Mesenchymal stem cell (in vitro differentiated cells and primary cell): ENCODE measurements at regions not wholly inside any gene's neighbourhood (a gene's known extent, or its start where the extent isn't known, plus 50 kb on each side); places are given as distances from the start of the nearest gene placed in this dataset.

Experiments
- DNase-seq: peaks from one replicate; pipeline ENCODE4 v3.0.0-alpha.2; 2013
- H2AFZ ChIP-seq: one replicate; pipeline ENCODE4 v1.6.1; 2013; ENCODE audit warnings: low read depth, mild to moderate bottlenecking, control low read depth, inconsistent platforms, low read length, moderate library complexity
- H2AK5ac ChIP-seq: 2 replicates; pipeline ENCODE4 v1.6.1; 2013; ENCODE audit warnings: low read length, moderate library complexity, mild to moderate bottlenecking, inconsistent platforms; ENCODE audit not compliant: severe bottlenecking
- H2BK120ac ChIP-seq: one replicate; pipeline ENCODE4 v1.6.1; 2013; ENCODE audit warnings: low read depth, mild to moderate bottlenecking, inconsistent platforms, low read length, moderate library complexity
- H2BK12ac ChIP-seq, 2 experiments: one replicate each; pipeline ENCODE4 v1.6.1; 2013; ENCODE audit warnings: inconsistent platforms in 2 of 2, low read length in 2 of 2, mild to moderate bottlenecking in 2 of 2, moderate library complexity in 2 of 2, control low read depth in 1 of 2
- H2BK15ac ChIP-seq: one replicate; pipeline ENCODE4 v1.6.1; 2013; ENCODE audit warnings: mild to moderate bottlenecking, low read depth, inconsistent platforms; ENCODE audit not compliant: poor library complexity, severe bottlenecking
- H2BK5ac ChIP-seq: 2 replicates; pipeline ENCODE4 v1.6.1; 2013; ENCODE audit warnings: low read depth, mild to moderate bottlenecking, low read length, control low read depth, inconsistent platforms; ENCODE audit not compliant: poor library complexity, severe bottlenecking
- H3K14ac ChIP-seq, 2 experiments: one replicate each; pipeline ENCODE4 v1.6.1; 2013; ENCODE audit warnings: inconsistent platforms in 2 of 2, low read length in 2 of 2, control low read depth in 1 of 2, mild to moderate bottlenecking in 1 of 2, moderate library complexity in 1 of 2
- H3K18ac ChIP-seq, 2 experiments: one replicate each; pipeline ENCODE4 v1.6.1; 2013; ENCODE audit warnings: inconsistent platforms in 2 of 2, low read length in 2 of 2, control low read depth in 1 of 2, low read depth in 1 of 2, mild to moderate bottlenecking in 1 of 2
- H3K23ac ChIP-seq, 2 experiments: one replicate each; pipeline ENCODE4 v1.6.1; 2013; ENCODE audit warnings: inconsistent platforms in 2 of 2, low read length in 2 of 2, mild to moderate bottlenecking in 2 of 2, moderate library complexity in 2 of 2, control low read depth in 1 of 2
- H3K27ac ChIP-seq: 2 replicates; pipeline ENCODE4 v1.5.1; 2013; ENCODE audit warnings: mild to moderate bottlenecking, moderate library complexity, low read length, control low read depth, inconsistent platforms; ENCODE audit not compliant: poor library complexity, severe bottlenecking
- H3K27me3 ChIP-seq, 2 experiments: 2 replicates each; pipeline versions ENCODE4 v1.6.1 to v1.7.0; 2013; ENCODE audit warnings: low read length in 2 of 2, mild to moderate bottlenecking in 2 of 2, moderate library complexity in 2 of 2, control low read depth in 1 of 2, inconsistent platforms in 1 of 2; ENCODE audit not compliant: control insufficient read depth in 1 of 2, insufficient read depth in 1 of 2
- H3K36me3 ChIP-seq, 2 experiments: 2 replicates each; pipeline versions ENCODE4 v1.6.1 to v1.7.0; 2013; ENCODE audit warnings: low read length in 2 of 2, control low read depth in 1 of 2, inconsistent platforms in 1 of 2, low read depth in 1 of 2, mild to moderate bottlenecking in 1 of 2; ENCODE audit not compliant: insufficient read depth in 2 of 2, control insufficient read depth in 1 of 2
- H3K4ac ChIP-seq, 2 experiments: one replicate each; pipeline ENCODE4 v1.6.1; 2013; ENCODE audit warnings: inconsistent platforms in 2 of 2, low read length in 2 of 2, mild to moderate bottlenecking in 2 of 2, moderate library complexity in 2 of 2, control low read depth in 1 of 2, low read depth in 1 of 2
- H3K4me1 ChIP-seq: 2 replicates; pipeline ENCODE4 v1.6.1; 2013; ENCODE audit warnings: low read depth, low read length, control low read depth; ENCODE audit not compliant: control insufficient read depth, insufficient read depth
- H3K4me2 ChIP-seq: 2 replicates; pipeline ENCODE4 v1.6.1; 2013; ENCODE audit warnings: low read length, mild to moderate bottlenecking, inconsistent platforms; ENCODE audit not compliant: poor library complexity, severe bottlenecking
- H3K4me3 ChIP-seq, 2 experiments: 2 replicates each; pipeline versions ENCODE4 v1.5.1 to v1.7.0; 2013; ENCODE audit warnings: low read length in 2 of 2, mild to moderate bottlenecking in 2 of 2, control low read depth in 1 of 2, low read depth in 1 of 2; ENCODE audit not compliant: insufficient read depth in 1 of 2
- H3K79me1 ChIP-seq: replicated peaks from 2 replicates; pipeline ENCODE4 v1.6.1; 2013; ENCODE audit warnings: mild to moderate bottlenecking, control low read depth, low read length, inconsistent platforms; ENCODE audit not compliant: poor library complexity, severe bottlenecking
- H3K9ac ChIP-seq: 2 replicates; pipeline ENCODE4 v1.7.0; 2013; ENCODE audit warnings: mild to moderate bottlenecking, low read length, moderate library complexity
- H3K9me3 ChIP-seq: 2 replicates; pipeline ENCODE4 v1.7.0; 2013; ENCODE audit warnings: mild to moderate bottlenecking, low read length; ENCODE audit not compliant: control insufficient read depth
- H4K8ac ChIP-seq: one replicate; pipeline ENCODE4 v1.6.1; 2013; ENCODE audit warnings: inconsistent platforms, mild to moderate bottlenecking, low read length, moderate library complexity
- H4K91ac ChIP-seq: one replicate; pipeline ENCODE4 v1.6.1; 2013; ENCODE audit warnings: mild to moderate bottlenecking, low read length, inconsistent platforms
- WGBS: methylation state at CpG from one replicate; pipeline ENCODE4 v1.1.7; 2013; ENCODE audit warnings: mixed read lengths; 5-methylcytosine and 5-hydroxymethylcytosine counted together

DNA sequence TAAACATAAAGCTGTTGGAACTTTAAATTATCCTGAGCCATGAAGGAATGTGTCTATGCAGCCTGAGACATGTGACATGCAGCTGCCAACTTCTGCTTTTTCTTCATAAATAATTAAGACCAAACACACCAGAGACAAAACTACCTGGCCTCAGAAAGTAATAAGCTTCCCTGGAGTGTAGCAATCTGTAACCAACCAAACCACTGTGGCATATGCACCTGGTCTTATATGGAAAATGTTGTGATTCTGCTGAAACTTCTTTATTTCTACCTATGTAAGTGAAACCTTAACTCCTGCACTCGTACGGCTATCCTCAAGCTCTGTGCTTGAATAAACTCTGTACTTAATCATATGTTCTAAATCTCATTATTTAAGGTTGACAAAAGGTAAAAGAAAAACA lies 515.0 kb downstream of the TMEM182 start:
- no peak overlapping the region for H3K9ac ChIP-seq
- no peak overlapping the region for H2BK5ac ChIP-seq
- no peak overlapping the region for H2AFZ ChIP-seq

DNA sequence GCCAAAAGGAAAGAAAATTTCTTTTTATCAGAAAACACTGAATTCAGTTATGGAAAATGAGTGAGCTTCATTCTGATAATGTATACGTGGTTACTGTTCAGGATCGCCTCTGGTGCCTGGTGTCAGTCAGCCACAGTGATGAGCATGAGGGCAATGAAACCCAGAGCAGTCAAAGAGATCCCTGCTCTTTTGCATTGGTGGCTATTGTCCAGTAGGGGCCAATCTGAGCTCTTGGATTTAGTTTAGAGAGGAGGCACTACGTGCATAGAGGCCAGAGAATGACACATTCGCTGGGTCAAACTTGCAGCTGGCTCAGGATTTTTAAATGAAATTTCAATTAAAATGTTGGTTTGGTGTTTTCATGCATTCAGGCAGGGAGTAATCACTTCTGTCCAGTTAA lies 522.9 kb downstream of the TMEM182 start:
- Histone ChIP-seq H2AK5ac (no peak overlapping the region), H2BK5ac (no peak overlapping the region), H2BK120ac (no peak overlapping the region), H3K9me3 (no peaks in the 10 kb centered on the region), H3K4me3 (no peak overlapping the region), H2AFZ (no peak overlapping the region), H2BK15ac (no peak overlapping the region), H3K23ac (no peak overlapping the region), H3K4me1 (no peaks in the 10 kb centered on the region), H2BK12ac (no peak overlapping the region), H4K91ac (no peak overlapping the region), H3K27ac (no peak overlapping the region), H3K4ac (no peak overlapping the region), H4K8ac (no peak overlapping the region), H3K18ac (no peak overlapping the region), H3K14ac (no peak overlapping the region), H3K79me1 (no peaks in the 10 kb centered on the region), H3K36me3 (no peaks in the 10 kb centered on the region), H3K9ac (no peak overlapping the region), H3K27me3 (peaks cover 0 to 3% of the 10 kb centered on the region in 2 experiments), H3K4me2 (no peak overlapping the region)
- DNase-seq, result no peak
- 74% methylated on average over 4 of the region's 4 CpGs for whole genome bisulfite sequencing

More for the DNA sequence above, 515.0 kb downstream of the TMEM182 start:
- no peak overlapping the region for H4K8ac ChIP-seq
- no peak overlapping the region for H3K18ac ChIP-seq
- no peak overlapping the region for H2AK5ac ChIP-seq
- H3K27ac ChIP-seq, result no peak overlapping the region
- no peak overlapping the region for H2BK12ac ChIP-seq
- H3K23ac ChIP-seq, result no peak overlapping the region
- no peak overlapping the region for H2BK15ac ChIP-seq
- no CpG with 5 or more reads among the region's 2 CpGs for WGBS
- peaks cover 33% of the 10 kb centered on the region for H3K9me3 ChIP-seq
- H3K14ac ChIP-seq, result no peak overlapping the region
- H3K27me3 ChIP-seq, result no peaks in the 10 kb centered on the region
- H4K91ac ChIP-seq, result no peak overlapping the region
- no peak overlapping the region for H2BK120ac ChIP-seq
- H3K4me1 ChIP-seq, result no peaks in the 10 kb centered on the region
- H3K4ac ChIP-seq, result no peak overlapping the region
- H3K36me3 ChIP-seq, result no peaks in the 10 kb centered on the region
- no peaks in the 10 kb centered on the region for H3K79me1 ChIP-seq
- no peak overlapping the region for H3K4me3 ChIP-seq
- DNase-seq, result no peak
- H3K4me2 ChIP-seq, result no peak overlapping the region

DNA sequence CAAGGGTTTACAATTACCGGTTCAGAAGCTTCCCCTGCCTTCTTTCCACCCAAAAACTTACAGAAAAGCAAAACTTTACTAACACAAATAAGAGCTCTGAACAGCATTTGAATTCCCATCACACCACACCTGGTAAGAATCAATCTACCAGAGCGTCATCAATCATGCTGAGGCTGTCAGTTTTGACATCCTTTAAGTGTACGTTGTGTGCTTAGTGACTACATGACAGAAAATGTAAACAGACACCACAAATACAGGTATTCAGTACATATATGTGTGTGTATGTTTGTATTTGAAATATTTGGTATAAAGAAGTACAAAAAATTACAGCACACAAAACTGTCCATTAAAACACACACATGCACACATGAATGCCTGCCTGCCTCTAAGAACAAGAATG lies 523.5 kb downstream of the TMEM182 start:
- Histone ChIP-seq H3K4me2 (no peak overlapping the region), H3K4ac (no peak overlapping the region), H2BK12ac (no peak overlapping the region), H2BK5ac (no peak overlapping the region), H2BK15ac (no peak overlapping the region), H4K91ac (no peak overlapping the region), H2AK5ac (no peak overlapping the region), H3K9ac (no peak overlapping the region), H3K4me3 (no peak overlapping the region), H3K79me1 (no peaks in the 10 kb centered on the region), H2BK120ac (no peak overlapping the region), H2AFZ (no peak overlapping the region), H3K27me3 (peaks cover 0 to 3% of the 10 kb centered on the region in 2 experiments), H3K18ac (no peak overlapping the region), H3K4me1 (no peaks in the 10 kb centered on the region), H4K8ac (no peak overlapping the region), H3K14ac (no peak overlapping the region), H3K27ac (no peak overlapping the region), H3K9me3 (no peaks in the 10 kb centered on the region), H3K23ac (no peak overlapping the region), H3K36me3 (no peaks in the 10 kb centered on the region)
- no peak for DNase-seq
- WGBS, result 80% methylated on average over 2 of the region's 3 CpGs

DNA sequence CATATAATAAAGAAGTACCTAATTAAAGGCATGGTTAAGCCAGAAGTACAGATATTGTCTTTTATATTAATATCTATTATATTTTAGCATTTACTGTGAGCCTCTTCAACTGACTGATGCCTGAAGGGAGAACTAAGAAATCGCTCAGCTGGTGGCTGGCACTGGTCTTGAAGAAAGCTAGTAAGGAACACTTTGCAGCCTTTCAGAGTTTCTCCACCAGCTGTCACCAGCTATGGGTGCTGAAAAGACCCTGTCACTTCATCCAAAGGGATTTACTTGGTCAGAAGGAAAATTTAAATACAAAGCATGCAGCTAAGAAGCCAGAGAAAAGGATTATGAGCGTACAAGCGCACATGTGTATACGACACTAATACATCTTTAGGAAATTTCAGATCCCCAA lies 525.9 kb downstream of the TMEM182 start:
- H2AK5ac ChIP-seq, result no peak overlapping the region
- no peak overlapping the region for H3K14ac ChIP-seq
- WGBS, result 88% methylated on average over 4 of the region's 4 CpGs

More for the DNA sequence above, 525.9 kb downstream of the TMEM182 start:
- no peak overlapping the region for H2BK15ac ChIP-seq
- H3K4me1 ChIP-seq, result no peaks in the 10 kb centered on the region
- no peak overlapping the region for H3K4ac ChIP-seq
- H3K79me1 ChIP-seq, result no peaks in the 10 kb centered on the region
- H2BK120ac ChIP-seq, result no peak overlapping the region
- H3K4me2 ChIP-seq, result no peak overlapping the region
- H4K8ac ChIP-seq, result no peak overlapping the region
- no peak overlapping the region for H4K91ac ChIP-seq
- no peak overlapping the region for H3K23ac ChIP-seq
- no peak overlapping the region for H2BK5ac ChIP-seq
- no peak overlapping the region for H3K4me3 ChIP-seq
- H3K36me3 ChIP-seq, result no peaks in the 10 kb centered on the region
- DNase-seq, result no peak
- H2AFZ ChIP-seq, result no peak overlapping the region
- no peaks in the 10 kb centered on the region for H3K9me3 ChIP-seq
- no peak overlapping the region for H2BK12ac ChIP-seq
- H3K27me3 ChIP-seq, result peaks cover 0 to 3% of the 10 kb centered on the region in 2 experiments
- H3K9ac ChIP-seq, result no peak overlapping the region
- no peak overlapping the region for H3K27ac ChIP-seq
- H3K18ac ChIP-seq, result no peak overlapping the region
